ENCODE measurements at regions not wholly inside any gene's neighbourhood (a gene's known extent, or its start where the extent isn't known, plus 50 kb on each side); places are given as distances from the start of the nearest gene placed in this dataset.

DNA sequence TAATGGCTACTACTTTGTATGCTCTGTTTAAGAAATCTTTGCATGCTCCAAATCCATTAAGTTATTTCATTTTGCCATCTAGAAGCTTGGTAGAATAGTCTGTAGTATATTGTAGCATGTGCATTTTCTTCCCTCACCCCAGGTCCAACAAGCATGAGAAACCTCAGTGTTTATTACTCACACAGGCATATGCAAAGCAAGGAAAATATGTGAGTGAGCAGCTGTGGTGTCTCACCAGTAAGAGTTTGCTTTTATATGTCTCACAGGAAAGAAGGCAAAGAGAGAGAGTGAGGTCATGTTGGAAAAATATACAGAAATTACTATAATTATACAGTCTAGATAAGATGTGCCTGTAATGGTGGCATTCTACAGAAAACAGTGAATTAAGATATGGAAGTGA lies 312.5 kb downstream of the C3orf38 start:
- TF ChIP-seq POLR2AphosphoS5 (IDR thresholded peaks at IDR 0.05; ENCODE audit: low read depth, low read length): no peak
- TF ChIP-seq, protein P1, sequence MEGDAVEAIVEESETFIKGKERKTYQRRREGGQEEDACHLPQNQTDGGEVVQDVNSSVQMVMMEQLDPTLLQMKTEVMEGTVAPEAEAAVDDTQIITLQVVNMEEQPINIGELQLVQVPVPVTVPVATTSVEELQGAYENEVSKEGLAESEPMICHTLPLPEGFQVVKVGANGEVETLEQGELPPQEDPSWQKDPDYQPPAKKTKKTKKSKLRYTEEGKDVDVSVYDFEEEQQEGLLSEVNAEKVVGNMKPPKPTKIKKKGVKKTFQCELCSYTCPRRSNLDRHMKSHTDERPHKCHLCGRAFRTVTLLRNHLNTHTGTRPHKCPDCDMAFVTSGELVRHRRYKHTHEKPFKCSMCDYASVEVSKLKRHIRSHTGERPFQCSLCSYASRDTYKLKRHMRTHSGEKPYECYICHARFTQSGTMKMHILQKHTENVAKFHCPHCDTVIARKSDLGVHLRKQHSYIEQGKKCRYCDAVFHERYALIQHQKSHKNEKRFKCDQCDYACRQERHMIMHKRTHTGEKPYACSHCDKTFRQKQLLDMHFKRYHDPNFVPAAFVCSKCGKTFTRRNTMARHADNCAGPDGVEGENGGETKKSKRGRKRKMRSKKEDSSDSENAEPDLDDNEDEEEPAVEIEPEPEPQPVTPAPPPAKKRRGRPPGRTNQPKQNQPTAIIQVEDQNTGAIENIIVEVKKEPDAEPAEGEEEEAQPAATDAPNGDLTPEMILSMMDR (IDR thresholded peaks at IDR 0.05): no peak
- TF ChIP-seq, protein P2, sequence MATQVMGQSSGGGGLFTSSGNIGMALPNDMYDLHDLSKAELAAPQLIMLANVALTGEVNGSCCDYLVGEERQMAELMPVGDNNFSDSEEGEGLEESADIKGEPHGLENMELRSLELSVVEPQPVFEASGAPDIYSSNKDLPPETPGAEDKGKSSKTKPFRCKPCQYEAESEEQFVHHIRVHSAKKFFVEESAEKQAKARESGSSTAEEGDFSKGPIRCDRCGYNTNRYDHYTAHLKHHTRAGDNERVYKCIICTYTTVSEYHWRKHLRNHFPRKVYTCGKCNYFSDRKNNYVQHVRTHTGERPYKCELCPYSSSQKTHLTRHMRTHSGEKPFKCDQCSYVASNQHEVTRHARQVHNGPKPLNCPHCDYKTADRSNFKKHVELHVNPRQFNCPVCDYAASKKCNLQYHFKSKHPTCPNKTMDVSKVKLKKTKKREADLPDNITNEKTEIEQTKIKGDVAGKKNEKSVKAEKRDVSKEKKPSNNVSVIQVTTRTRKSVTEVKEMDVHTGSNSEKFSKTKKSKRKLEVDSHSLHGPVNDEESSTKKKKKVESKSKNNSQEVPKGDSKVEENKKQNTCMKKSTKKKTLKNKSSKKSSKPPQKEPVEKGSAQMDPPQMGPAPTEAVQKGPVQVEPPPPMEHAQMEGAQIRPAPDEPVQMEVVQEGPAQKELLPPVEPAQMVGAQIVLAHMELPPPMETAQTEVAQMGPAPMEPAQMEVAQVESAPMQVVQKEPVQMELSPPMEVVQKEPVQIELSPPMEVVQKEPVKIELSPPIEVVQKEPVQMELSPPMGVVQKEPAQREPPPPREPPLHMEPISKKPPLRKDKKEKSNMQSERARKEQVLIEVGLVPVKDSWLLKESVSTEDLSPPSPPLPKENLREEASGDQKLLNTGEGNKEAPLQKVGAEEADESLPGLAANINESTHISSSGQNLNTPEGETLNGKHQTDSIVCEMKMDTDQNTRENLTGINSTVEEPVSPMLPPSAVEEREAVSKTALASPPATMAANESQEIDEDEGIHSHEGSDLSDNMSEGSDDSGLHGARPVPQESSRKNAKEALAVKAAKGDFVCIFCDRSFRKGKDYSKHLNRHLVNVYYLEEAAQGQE (IDR thresholded peaks at IDR 0.05; ENCODE audit: insufficient read depth in 1 of 2, low read depth in 2 of 2, low read length in 1 of 2): no peak
- TF ChIP-seq TCF7L2 (IDR thresholded peaks at IDR 0.05; ENCODE audit: low read depth, low read length): no peak
- no peak for TF ChIP-seq SIN3A (IDR thresholded peaks at IDR 0.05; ENCODE audit: borderline replicate concordance, insufficient read depth, low read depth, low read length)

All from Panc1 (cell line).